Hepatocyte (in vitro differentiated cells): ENCODE measurements at regions not wholly inside any gene's neighbourhood (a gene's known extent, or its start where the extent isn't known, plus 50 kb on each side); places are given as distances from the start of the nearest gene placed in this dataset.

Experiments used
- EZH2 ChIP-seq: fragments of 200-600 bp; sonication (generic); IDR thresholded peaks from 2 replicates; pipeline ENCODE4 v1.6.1; 2016; ENCODE audit warnings: antibody characterized with exemption, mild to moderate bottlenecking, borderline replicate concordance
- EZH2phosphoT487 ChIP-seq: fragments of 200-600 bp; sonication (generic); IDR thresholded peaks from one replicate; pipeline ENCODE4 v1.6.1; 2018; ENCODE audit warnings: antibody characterized with exemption, mild to moderate bottlenecking, low read depth, moderate library complexity; ENCODE audit not compliant: unreplicated experiment, severe bottlenecking
- TF ChIP-seq, protein P1 (sequence below): fragments of 200-600 bp; sonication (generic); IDR thresholded peaks from 2 replicates; pipeline ENCODE4 v1.5.1; 2016; ENCODE audit warnings: antibody characterized with exemption, mild to moderate bottlenecking; ENCODE audit not compliant: poor library complexity

DNA sequence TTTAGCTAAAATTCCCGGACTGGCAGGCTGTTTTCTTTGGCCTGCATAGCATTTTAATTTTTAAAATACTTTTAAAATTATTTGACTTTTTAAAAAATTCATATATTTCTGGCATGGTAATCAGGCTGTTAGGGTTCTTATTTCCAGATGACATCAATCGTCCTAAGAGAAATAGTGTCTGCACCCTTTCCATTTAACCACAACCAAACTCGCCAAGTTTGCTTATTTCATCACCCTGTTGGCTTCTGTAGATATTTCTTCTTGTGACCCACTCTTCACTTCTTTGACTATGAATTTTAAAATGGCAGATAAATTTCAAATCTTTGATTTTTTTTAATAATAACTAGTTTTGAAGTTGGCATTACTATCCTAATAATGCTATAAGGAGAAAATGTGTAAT is 675.7 kb upstream of the FTMT start:
- no peak for TF ChIP-seq EZH2
- TF ChIP-seq, protein P1, sequence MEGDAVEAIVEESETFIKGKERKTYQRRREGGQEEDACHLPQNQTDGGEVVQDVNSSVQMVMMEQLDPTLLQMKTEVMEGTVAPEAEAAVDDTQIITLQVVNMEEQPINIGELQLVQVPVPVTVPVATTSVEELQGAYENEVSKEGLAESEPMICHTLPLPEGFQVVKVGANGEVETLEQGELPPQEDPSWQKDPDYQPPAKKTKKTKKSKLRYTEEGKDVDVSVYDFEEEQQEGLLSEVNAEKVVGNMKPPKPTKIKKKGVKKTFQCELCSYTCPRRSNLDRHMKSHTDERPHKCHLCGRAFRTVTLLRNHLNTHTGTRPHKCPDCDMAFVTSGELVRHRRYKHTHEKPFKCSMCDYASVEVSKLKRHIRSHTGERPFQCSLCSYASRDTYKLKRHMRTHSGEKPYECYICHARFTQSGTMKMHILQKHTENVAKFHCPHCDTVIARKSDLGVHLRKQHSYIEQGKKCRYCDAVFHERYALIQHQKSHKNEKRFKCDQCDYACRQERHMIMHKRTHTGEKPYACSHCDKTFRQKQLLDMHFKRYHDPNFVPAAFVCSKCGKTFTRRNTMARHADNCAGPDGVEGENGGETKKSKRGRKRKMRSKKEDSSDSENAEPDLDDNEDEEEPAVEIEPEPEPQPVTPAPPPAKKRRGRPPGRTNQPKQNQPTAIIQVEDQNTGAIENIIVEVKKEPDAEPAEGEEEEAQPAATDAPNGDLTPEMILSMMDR, result no peak
- TF ChIP-seq EZH2phosphoT487, result no peak
